B cell (primary cell): ENCODE measurements at regions not wholly inside any gene's neighbourhood (a gene's known extent, or its start where the extent isn't known, plus 50 kb on each side); places are given as distances from the start of the nearest gene placed in this dataset.

Experiments
- ATAC-seq: fragments of 200-7000 bp; cut with Tn5 transposase; one replicate; pipeline ENCODE4 v1.10.0; 2021; ENCODE audit warnings: low read depth, mild to moderate bottlenecking, moderate number of reproducible peaks, moderate library complexity
- CTCF ChIA-PET: fragments of 350-600 bp; sonication (Branson Sonifier 250); formaldehyde crosslinking; loops from one replicate; lab custom pipeline; 2021; ENCODE audit warnings: antibody characterized with exemption, inconsistent platforms; lab: Charles Lee
- POLR2A ChIA-PET: fragments of 350-600 bp; sonication (Branson Sonifier 250); formaldehyde crosslinking; loops from one replicate; lab custom pipeline; 2021; ENCODE audit warnings: antibody characterized with exemption; lab: Charles Lee
- DNase-seq: peaks from one replicate; pipeline ENCODE4 v3.0.0; 2013
- H2AFZ ChIP-seq: 2 replicates; pipeline ENCODE4 v1.6.1; 2012; ENCODE audit warnings: mild to moderate bottlenecking, low read depth, low read length; ENCODE audit not compliant: insufficient read depth, poor library complexity, severe bottlenecking
- H3K27ac ChIP-seq, 2 donors: 1 replicate in 1 of 2; 2 replicates in 1 of 2; pipeline ENCODE4 v1.5.1; 2012 to 2013; ENCODE audit warnings: low read length in 2 of 2, mild to moderate bottlenecking in 2 of 2, moderate library complexity in 1 of 2
- H3K27me3 ChIP-seq, 4 experiments: fragments of 200-600 bp in 1 of 4; sonication (generic) in 1 of 4; replicated peaks in 1 of 4; 1 replicate in 2 of 4; 2 replicates in 2 of 4; pipeline versions ENCODE4 v1.6.1 to v1.7.0; 2013 to 2016; ENCODE audit warnings: low read length in 3 of 4, mild to moderate bottlenecking in 2 of 4, mixed read lengths in 1 of 4, moderate library complexity in 1 of 4; ENCODE audit not compliant: insufficient read depth in 4 of 4, control insufficient read depth in 3 of 4; ENCODE audit errors: control extremely low read depth in 1 of 4
- H3K36me3 ChIP-seq, 2 experiments: replicated peaks in 1 of 2; 1 replicate in 1 of 2; 2 replicates in 1 of 2; pipeline versions ENCODE4 v1.6.1 to v1.7.1; 2013; ENCODE audit warnings: low read length in 1 of 2; ENCODE audit not compliant: insufficient read depth in 2 of 2, control insufficient read depth in 1 of 2; ENCODE audit errors: control extremely low read depth in 1 of 2, extremely low read depth in 1 of 2
- H3K4me1 ChIP-seq, 2 donors: fragments of 200-600 bp in 1 of 2; sonication (generic) in 1 of 2; 1 replicate in 1 of 2; 2 replicates in 1 of 2; pipeline versions ENCODE4 v1.5.1 to v1.6.1; 2013 to 2017; ENCODE audit warnings: low read length in 2 of 2; ENCODE audit not compliant: control insufficient read depth in 2 of 2, insufficient read depth in 2 of 2
- H3K4me2 ChIP-seq: replicated peaks from 2 replicates; pipeline ENCODE3; 2012; ENCODE audit warnings: mild to moderate bottlenecking, low read depth, low read length; ENCODE audit not compliant: poor library complexity, severe bottlenecking
- H3K4me3 ChIP-seq, 5 experiments: fragments of 200-600 bp in 1 of 5; sonication (generic) in 1 of 5; 1 replicate in 3 of 5; 2 replicates in 2 of 5; pipeline versions ENCODE4 v1.5.1 to v1.7.0; 2011 to 2016; ENCODE audit warnings: low read length in 4 of 5, mild to moderate bottlenecking in 4 of 5, low read depth in 2 of 5, control low read depth in 1 of 5, moderate library complexity in 1 of 5; ENCODE audit not compliant: insufficient read depth in 1 of 5; ENCODE audit errors: control extremely low read depth in 1 of 5, extremely low read depth in 1 of 5
- H3K79me2 ChIP-seq: fragments of 200-600 bp; sonication (generic); one replicate; pipeline ENCODE4 v1.6.0; 2016; ENCODE audit warnings: low read length; ENCODE audit not compliant: control insufficient read depth, insufficient read depth
- H3K9ac ChIP-seq: fragments of 200-600 bp; sonication (generic); 2 replicates; pipeline ENCODE4 v1.6.1; 2017; ENCODE audit warnings: mild to moderate bottlenecking, low read length, moderate library complexity
- H3K9me3 ChIP-seq, 3 donors: one replicate each; pipeline versions ENCODE4 v1.6.1 to v1.7.1; 2013; ENCODE audit warnings: low read length in 2 of 3; ENCODE audit not compliant: control insufficient read depth in 2 of 3, insufficient read depth in 1 of 3; ENCODE audit errors: control extremely low read depth in 1 of 3
- H4K20me1 ChIP-seq: 2 replicates; pipeline ENCODE4 v1.6.0; 2012; ENCODE audit warnings: mild to moderate bottlenecking, low read length; ENCODE audit not compliant: insufficient read depth, control insufficient read depth, poor library complexity, severe bottlenecking
- H3K27ac Mint-ChIP-seq: one replicate; pipeline ENCODE4 v1.8.0; 2021; ENCODE audit warnings: mixed read lengths
- H3K27me3 Mint-ChIP-seq: one replicate; pipeline ENCODE4 v1.8.0; 2021; ENCODE audit warnings: mixed read lengths
- H3K4me1 Mint-ChIP-seq: one replicate; pipeline ENCODE4 v1.8.0; 2021; ENCODE audit warnings: mixed read lengths
- H3K4me3 Mint-ChIP-seq: one replicate; pipeline ENCODE4 v1.8.0; 2021; ENCODE audit warnings: mixed read lengths
- H3K9me3 Mint-ChIP-seq: one replicate; pipeline ENCODE4 v1.8.0; 2022; ENCODE audit warnings: mixed read lengths; ENCODE audit not compliant: insufficient read depth
- EZH2 ChIP-seq: IDR thresholded peaks from 2 replicates; pipeline ENCODE4 v1.6.1; 2012; ENCODE audit warnings: borderline replicate concordance, low read depth, mild to moderate bottlenecking, moderate library complexity, low read length; ENCODE audit not compliant: insufficient read depth, poor library complexity, severe bottlenecking
- WGBS: methylation state at CpG from one replicate; pipeline ENCODE4 v1.1.5; 2013; ENCODE audit warnings: missing lambda C conversion rate; ENCODE audit not compliant: insufficient coverage; 5-methylcytosine and 5-hydroxymethylcytosine counted together
- intact Hi-C: fragments of 100-400 bp; cut with micrococcal nuclease; formaldehyde crosslinking; loops from one replicate; pipeline ENCODE4 v1.10.0; 2022
- TF ChIP-seq, protein P1 (sequence below): fragments of 200-600 bp; IDR thresholded peaks from one replicate; pipeline ENCODE4 v1.8.0; 2022; ENCODE audit warnings: antibody characterized with exemption, mild to moderate bottlenecking

DNA sequence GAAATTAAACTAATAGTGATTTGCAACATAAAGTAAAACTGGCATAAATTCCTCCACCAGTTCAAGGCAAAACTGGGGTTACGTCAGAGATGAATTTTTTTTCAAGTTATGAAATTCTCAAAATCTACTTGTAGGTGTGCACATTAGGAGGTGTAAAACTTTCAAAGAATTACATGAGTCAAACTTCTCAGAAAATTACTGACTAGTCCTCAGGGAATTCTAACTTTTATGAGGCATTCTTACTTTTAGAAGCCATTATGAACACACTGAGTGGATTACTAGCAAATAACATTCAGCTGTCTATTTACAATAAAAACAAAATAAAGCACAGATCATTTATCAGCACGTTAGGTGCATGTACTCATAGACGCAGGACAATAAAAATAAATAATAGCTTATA is 348.7 kb downstream of the CDH11 start:
- H3K27ac ChIP-seq, result no peak overlapping the region
- DNase-seq (no peak), ATAC-seq (no peak)
- no peak overlapping the region for H2AFZ ChIP-seq
- intact Hi-C loops, result no loop called here
- POLR2A ChIA-PET, result no interaction called here
- H3K9me3 ChIP-seq, result peaks cover 0 to 14% (median 0%) of the 10 kb centered on the region in 3 donors
- H3K4me1 Mint-ChIP-seq, result no peaks in the 10 kb centered on the region
- no peaks in the 10 kb centered on the region for H3K27me3 Mint-ChIP-seq
- WGBS, result no CpG with 5 or more reads among the region's 3 CpGs
- H3K27me3 ChIP-seq, result no peaks in the 10 kb centered on the region
- H4K20me1 ChIP-seq, result no peaks in the 10 kb centered on the region
- H3K36me3 ChIP-seq, result no peaks in the 10 kb centered on the region
- H3K27ac Mint-ChIP-seq, result no peak overlapping the region
- TF ChIP-seq, protein P1, sequence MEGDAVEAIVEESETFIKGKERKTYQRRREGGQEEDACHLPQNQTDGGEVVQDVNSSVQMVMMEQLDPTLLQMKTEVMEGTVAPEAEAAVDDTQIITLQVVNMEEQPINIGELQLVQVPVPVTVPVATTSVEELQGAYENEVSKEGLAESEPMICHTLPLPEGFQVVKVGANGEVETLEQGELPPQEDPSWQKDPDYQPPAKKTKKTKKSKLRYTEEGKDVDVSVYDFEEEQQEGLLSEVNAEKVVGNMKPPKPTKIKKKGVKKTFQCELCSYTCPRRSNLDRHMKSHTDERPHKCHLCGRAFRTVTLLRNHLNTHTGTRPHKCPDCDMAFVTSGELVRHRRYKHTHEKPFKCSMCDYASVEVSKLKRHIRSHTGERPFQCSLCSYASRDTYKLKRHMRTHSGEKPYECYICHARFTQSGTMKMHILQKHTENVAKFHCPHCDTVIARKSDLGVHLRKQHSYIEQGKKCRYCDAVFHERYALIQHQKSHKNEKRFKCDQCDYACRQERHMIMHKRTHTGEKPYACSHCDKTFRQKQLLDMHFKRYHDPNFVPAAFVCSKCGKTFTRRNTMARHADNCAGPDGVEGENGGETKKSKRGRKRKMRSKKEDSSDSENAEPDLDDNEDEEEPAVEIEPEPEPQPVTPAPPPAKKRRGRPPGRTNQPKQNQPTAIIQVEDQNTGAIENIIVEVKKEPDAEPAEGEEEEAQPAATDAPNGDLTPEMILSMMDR, result no peak
- no peak for TF ChIP-seq EZH2
- no peak overlapping the region for H3K9ac ChIP-seq
- no peak overlapping the region for H3K4me3 Mint-ChIP-seq
- H3K9me3 Mint-ChIP-seq, result peaks cover 5% of the 10 kb centered on the region
- no peak overlapping the region for H3K4me3 ChIP-seq
- no peak overlapping the region for H3K4me2 ChIP-seq
- H3K4me1 ChIP-seq, result no peaks in the 10 kb centered on the region
- H3K79me2 ChIP-seq, result no peaks in the 10 kb centered on the region
- CTCF ChIA-PET, result no interaction called here

GRCh38 chr16:64771273-64771672 is 350.6 kb downstream of the CDH11 start:
- H3K27me3 ChIP-seq, result no peaks in the 10 kb centered on the region
- H3K4me2 ChIP-seq, result no peak overlapping the region
- TF ChIP-seq EZH2, result no peak
- TF ChIP-seq, protein P1, result no peak
- no peak overlapping the region for H2AFZ ChIP-seq
- 93% methylated on average over 12 of the region's 13 CpGs for WGBS
- no peak for ATAC-seq
- POLR2A ChIA-PET, result no interaction called here
- H3K4me1 Mint-ChIP-seq, result no peaks in the 10 kb centered on the region
- peaks cover 8% of the 10 kb centered on the region for H3K9me3 Mint-ChIP-seq
- H3K27ac Mint-ChIP-seq, result no peak overlapping the region
- CTCF ChIA-PET, result no interaction called here
- H3K9ac ChIP-seq, result no peak overlapping the region
- intact Hi-C loops, result no loop called here
- H3K27ac ChIP-seq, result no peak overlapping the region
- H3K36me3 ChIP-seq, result no peaks in the 10 kb centered on the region
- H3K79me2 ChIP-seq, result no peaks in the 10 kb centered on the region
- H3K4me3 ChIP-seq, result no peak overlapping the region
- no peaks in the 10 kb centered on the region for H3K27me3 Mint-ChIP-seq
- H3K4me3 Mint-ChIP-seq, result no peak overlapping the region
- peaks cover 0 to 14% (median 0%) of the 10 kb centered on the region in 3 donors for H3K9me3 ChIP-seq
- H4K20me1 ChIP-seq, result no peaks in the 10 kb centered on the region
- H3K4me1 ChIP-seq, result no peaks in the 10 kb centered on the region
- no peak for DNase-seq
